Common myeloid progenitor, CD34-positive (primary cell): ENCODE measurements at regions not wholly inside any gene's neighbourhood (a gene's known extent, or its start where the extent isn't known, plus 50 kb on each side); places are given as distances from the start of the nearest gene placed in this dataset.
"Not testable (repeated sequence)": the region's sequence is repeated elsewhere in the genome, so short reads cannot be mapped to it uniquely, and the experiment has no call there.

Source experiments
- CTCF ChIA-PET: fragments of 350-600 bp; sonication (Branson Sonifier 250); formaldehyde crosslinking; loops from one replicate; lab custom pipeline; 2021; ENCODE audit warnings: antibody characterized with exemption; lab: Charles Lee
- POLR2A ChIA-PET: fragments of 350-600 bp; sonication (Branson Sonifier 250); formaldehyde crosslinking; loops from one replicate; lab custom pipeline; 2021; ENCODE audit warnings: antibody characterized with exemption; lab: Charles Lee
- DNase-seq, 3 donors: peaks; one replicate each; pipeline versions ENCODE4 v3.0.0 to v3.0.0-alpha.2; 2013
- H3K27ac ChIP-seq, 2 experiments: 1 replicate in 1 of 2; 2 replicates in 1 of 2; pipeline ENCODE4 v1.7.0; 2013; ENCODE audit warnings: inconsistent platforms in 2 of 2, low read length in 2 of 2, mild to moderate bottlenecking in 2 of 2, low read depth in 1 of 2, moderate library complexity in 1 of 2; ENCODE audit not compliant: severe bottlenecking in 2 of 2, insufficient read depth in 1 of 2, poor library complexity in 1 of 2
- H3K27me3 ChIP-seq, 5 experiments: replicated peaks in 2 of 5; 1 replicate in 3 of 5; 2 replicates in 2 of 5; pipeline versions ENCODE4 v1.6.1 to v1.7.0; 2013; ENCODE audit warnings: low read length in 4 of 5, mild to moderate bottlenecking in 2 of 5, moderate library complexity in 2 of 5, inconsistent platforms in 1 of 5; ENCODE audit not compliant: insufficient read depth in 5 of 5, control insufficient read depth in 4 of 5
- H3K36me3 ChIP-seq, 4 experiments: 1 replicate in 2 of 4; 2 replicates in 2 of 4; pipeline versions ENCODE4 v1.6.1 to v1.7.0; 2013; ENCODE audit warnings: low read length in 3 of 4, control low read depth in 1 of 4, mild to moderate bottlenecking in 1 of 4; ENCODE audit not compliant: control insufficient read depth in 4 of 4, insufficient read depth in 4 of 4
- H3K4me1 ChIP-seq, 4 experiments: 1 replicate in 3 of 4; 2 replicates in 1 of 4; pipeline versions ENCODE4 v1.6.1 to v1.7.1; 2013; ENCODE audit warnings: low read length in 3 of 4, mild to moderate bottlenecking in 3 of 4, control low read depth in 1 of 4, inconsistent platforms in 1 of 4, moderate library complexity in 1 of 4; ENCODE audit not compliant: control insufficient read depth in 4 of 4, insufficient read depth in 4 of 4; ENCODE audit errors: control extremely low read depth in 1 of 4
- H3K4me3 ChIP-seq, 7 experiments: 1 replicate in 4 of 7; 2 replicates in 3 of 7; pipeline versions ENCODE4 v1.5.1 to v1.7.0; 2013; ENCODE audit warnings: mild to moderate bottlenecking in 7 of 7, low read length in 6 of 7, moderate library complexity in 6 of 7, inconsistent platforms in 2 of 7, low read depth in 2 of 7, control low read depth in 1 of 7; ENCODE audit not compliant: insufficient read depth in 4 of 7, control insufficient read depth in 1 of 7; ENCODE audit errors: extremely low read depth in 1 of 7
- H3K9me3 ChIP-seq, 5 experiments: 1 replicate in 4 of 5; 2 replicates in 1 of 5; pipeline versions ENCODE4 v1.6.1 to v1.7.1; 2013; ENCODE audit warnings: low read length in 4 of 5, mild to moderate bottlenecking in 2 of 5, inconsistent platforms in 1 of 5, low read depth in 1 of 5, moderate library complexity in 1 of 5; ENCODE audit not compliant: control insufficient read depth in 4 of 5, insufficient read depth in 2 of 5; ENCODE audit errors: control extremely low read depth in 1 of 5
- WGBS: methylation state at CpG from one replicate; pipeline ENCODE4 v1.1.5; 2013; ENCODE audit not compliant: insufficient coverage; 5-methylcytosine and 5-hydroxymethylcytosine counted together

DNA sequence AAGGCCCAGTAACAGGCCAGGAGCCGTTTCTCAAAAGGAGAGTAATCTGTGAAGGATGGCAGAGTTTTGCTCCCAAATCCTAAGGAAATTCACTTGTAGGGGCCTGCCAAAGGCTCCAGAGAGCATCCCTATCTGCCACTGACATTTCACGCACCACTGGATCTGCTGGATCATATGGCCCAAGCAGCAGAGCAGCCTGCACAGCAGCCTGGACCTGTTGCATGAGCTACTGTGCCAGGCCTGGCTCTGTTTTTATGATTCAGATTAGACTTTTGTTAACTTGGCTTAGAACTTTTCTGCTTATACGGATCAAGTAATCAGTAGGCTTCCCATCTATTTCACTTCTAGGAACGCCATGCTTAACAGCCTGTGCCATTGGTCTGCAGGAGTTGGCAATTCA lies 70.7 kb downstream of the CHRD start:
- H3K4me1 ChIP-seq, result no peaks in the 10 kb centered on the region
- ChIA-PET POLR2A (no interaction called here), CTCF (interaction anchor here (0.8 to 1.3 kb wide), 2 partner anchors 37 to 79 kb away, joined by 3 read pairs; no protein-coding TSS in a partner anchor)
- 98% methylated on average over 4 of the region's 4 CpGs for WGBS
- no peak for DNase-seq
- no peaks in the 10 kb centered on the region for H3K27me3 ChIP-seq
- no peaks in the 10 kb centered on the region for H3K9me3 ChIP-seq
- no peak overlapping the region for H3K27ac ChIP-seq
- H3K36me3 ChIP-seq, result no peaks in the 10 kb centered on the region
- H3K4me3 ChIP-seq, result no peak overlapping the region

DNA sequence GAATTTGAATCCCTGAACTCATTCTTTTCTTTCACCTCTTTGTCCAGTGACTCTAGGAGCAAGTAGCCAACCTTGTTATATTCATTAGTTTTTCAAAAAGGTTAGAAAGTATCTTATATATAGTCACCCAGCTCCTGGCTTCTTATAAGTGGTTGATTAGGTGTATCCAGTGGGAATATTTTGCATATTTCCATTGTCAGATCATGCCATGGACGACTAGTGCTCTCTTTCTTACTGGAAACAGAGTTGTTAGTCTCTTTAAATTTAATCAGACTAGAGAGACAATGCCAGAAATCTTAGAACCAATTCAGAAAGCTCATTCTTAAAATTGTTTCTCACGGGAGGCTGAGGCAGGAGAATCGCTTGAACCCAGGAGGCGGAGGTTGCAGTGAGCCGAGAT lies 73.4 kb downstream of the CHRD start:
- no peak for DNase-seq
- Histone ChIP-seq H3K4me3 (no peak overlapping the region), H3K4me1 (no peaks in the 10 kb centered on the region), H3K9me3 (peaks cover 0 to 4% (median 0%) of the 10 kb centered on the region in 5 experiments), H3K27me3 (no peaks in the 10 kb centered on the region), H3K27ac (no peak overlapping the region), H3K36me3 (no peaks in the 10 kb centered on the region)
- ChIA-PET POLR2A (no interaction called here), CTCF (interaction anchor here (0.5 to 1.4 kb wide), 3 partner anchors 8 to 545 kb away, joined by 3 to 4 read pairs (median 3); no protein-coding TSS in a partner anchor)
- WGBS, result no CpG with 5 or more reads among the region's 5 CpGs

GRCh38 chr3:184455991-184456390 lies 76.1 kb downstream of the CHRD start:
- Histone ChIP-seq H3K4me1 (no peaks in the 10 kb centered on the region), H3K27ac (no peak overlapping the region), H3K27me3 (no peaks in the 10 kb centered on the region), H3K36me3 (no peaks in the 10 kb centered on the region), H3K9me3 (peaks cover 0 to 4% (median 0%) of the 10 kb centered on the region in 5 experiments), H3K4me3 (no peak overlapping the region)
- ChIA-PET CTCF (interaction anchor here (1.6 to 2.2 kb wide), 2 partner anchors 11 to 75 kb away, joined by 3 to 8 read pairs; no protein-coding TSS in a partner anchor), POLR2A (interaction anchor here (0.6 kb wide), 1 partner anchor 58 kb away, joined by 8 read pairs; no protein-coding TSS in a partner anchor)
- 84% methylated on average over 3 of the region's 3 CpGs for WGBS
- DNase-seq, result no peak

GRCh38 chr3:184456476-184456875 lies 76.6 kb downstream of the CHRD start:
- peaks cover 0 to 4% (median 0%) of the 10 kb centered on the region in 5 experiments for H3K9me3 ChIP-seq
- no peaks in the 10 kb centered on the region for H3K4me1 ChIP-seq
- H3K36me3 ChIP-seq, result no peaks in the 10 kb centered on the region
- ChIA-PET CTCF (interaction anchor here (1.6 to 2.2 kb wide), 2 partner anchors 10 to 75 kb away, joined by 3 to 8 read pairs; no protein-coding TSS in a partner anchor), POLR2A (no interaction called here)
- no peak overlapping the region for H3K27ac ChIP-seq
- 87% methylated on average over 3 of the region's 4 CpGs for WGBS
- DNase-seq, result no peak
- no peak overlapping the region for H3K4me3 ChIP-seq
- H3K27me3 ChIP-seq, result no peaks in the 10 kb centered on the region

- Histone ChIP-seq H3K9me3 (peaks cover 0 to 4% (median 0%) of the 10 kb centered on the region in 5 experiments), H3K27me3 (no peaks in the 10 kb centered on the region), H3K27ac (no peak overlapping the region), H3K4me1 (no peaks in the 10 kb centered on the region), H3K4me3 (no peak overlapping the region), H3K36me3 (no peaks in the 10 kb centered on the region)
- DNase-seq, result no peak
- ChIA-PET CTCF (interaction anchor here (1.6 to 2.2 kb wide), 2 partner anchors 9 to 76 kb away, joined by 3 to 8 read pairs; no protein-coding TSS in a partner anchor), POLR2A (no interaction called here)
- WGBS, result no CpG with 5 or more reads among the region's 1 CpG
Observed at GRCh38 chr3:184457329-184457728, 77.5 kb downstream of the CHRD start.

DNA sequence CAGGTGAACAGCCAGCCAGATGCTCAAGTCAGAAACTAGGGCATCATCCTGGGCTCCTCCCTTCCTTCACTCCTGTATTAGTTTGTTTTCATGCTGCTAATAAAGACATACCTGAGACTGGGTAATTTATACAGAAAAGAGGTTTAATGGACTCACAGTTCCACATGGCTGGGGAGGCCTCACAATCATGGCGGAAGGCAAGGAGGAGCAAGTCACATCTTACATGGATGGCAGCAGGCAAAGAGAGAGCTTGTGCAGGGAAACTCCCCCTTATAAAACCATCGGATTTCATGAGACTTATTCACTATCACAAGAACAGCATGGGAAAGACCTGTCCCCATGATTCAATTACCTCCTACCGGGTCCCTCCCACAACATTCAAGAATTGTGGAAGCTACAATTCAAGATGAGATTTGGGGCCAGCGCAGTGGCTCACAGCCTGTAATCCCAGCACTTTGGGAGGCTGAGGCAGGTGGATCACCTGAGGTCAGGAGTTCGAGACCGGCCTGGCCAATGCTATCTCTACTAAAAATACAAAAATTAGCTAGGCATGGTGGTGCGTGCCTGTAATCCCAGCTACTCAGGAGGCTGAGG lies 78.0 kb downstream of the CHRD start:
- H3K36me3 ChIP-seq, DNase-seq, POLR2A ChIA-PET, H3K9me3 ChIP-seq, H3K27ac ChIP-seq, H3K4me1 ChIP-seq, CTCF ChIA-PET, H3K4me3 ChIP-seq, H3K27me3 ChIP-seq: not testable (repeated sequence)
- WGBS, result 100% methylated on average over 5 of the region's 7 CpGs

GRCh38 chr3:184459355-184459754 lies 79.5 kb downstream of the CHRD start:
- ChIA-PET POLR2A (no interaction called here), CTCF (interaction anchor here (0.8 to 1.5 kb wide), 2 partner anchors 9 to 51 kb away, joined by 3 read pairs; no protein-coding TSS in a partner anchor)
- DNase-seq, result no peak
- Histone ChIP-seq H3K27ac (no peak overlapping the region), H3K9me3 (peaks cover 0 to 4% (median 0%) of the 10 kb centered on the region in 5 experiments), H3K36me3 (no peaks in the 10 kb centered on the region), H3K27me3 (no peaks in the 10 kb centered on the region), H3K4me3 (no peak overlapping the region), H3K4me1 (no peaks in the 10 kb centered on the region)
- WGBS, result 92% methylated on average over 4 of the region's 4 CpGs
